ENCODE measurements at regions not wholly inside any gene's neighbourhood (a gene's known extent, or its start where the extent isn't known, plus 50 kb on each side); places are given as distances from the start of the nearest gene placed in this dataset.
"Not testable (repeated sequence)": the region's sequence is repeated elsewhere in the genome, so short reads cannot be mapped to it uniquely, and the experiment has no call there.

- H3K27me3 ChIP-seq (ENCODE audit: control insufficient read depth in 3 of 3, insufficient read depth in 3 of 3, low read length in 3 of 3) = no peaks in the 10 kb centered on the region
- H3K4me3 ChIP-seq (ENCODE audit: low read depth in 1 of 3, low read length in 3 of 3) = no peak overlapping the region
- no peaks in the 10 kb centered on the region for H3K36me3 ChIP-seq (ENCODE audit: control insufficient read depth in 3 of 3, insufficient read depth in 2 of 3, low read depth in 1 of 3, low read length in 3 of 3)
- no peak for FAIRE-seq
- DNase-seq = peak; percentile 23 to 72
- no peaks in the 10 kb centered on the region for H3K4me1 ChIP-seq (ENCODE audit: control insufficient read depth in 3 of 3, insufficient read depth in 2 of 3, low read depth in 1 of 3, low read length in 2 of 3)
- no peak overlapping the region for H3K27ac ChIP-seq (ENCODE audit: low read depth in 1 of 3, low read length in 2 of 3)
- WGBS, 3 donors = 28 to 66% (median 54%) methylated on average over 2 of the region's 2 CpGs
- H3K9me3 ChIP-seq (ENCODE audit: control insufficient read depth in 2 of 2, insufficient read depth in 1 of 2, low read depth in 1 of 2, low read length in 1 of 2) = peaks cover 0 to 4% of the 10 kb centered on the region in 2 donors
Measured at GRCh38 chr2:147003081-147003480, 841.7 kb upstream of the ACVR2A start.

GRCh38 chr2:147002256-147002655 is 842.6 kb upstream of the ACVR2A start:
- Histone ChIP-seq H3K27me3 (ENCODE audit: control insufficient read depth in 3 of 3, insufficient read depth in 3 of 3, low read length in 3 of 3) (no peaks in the 10 kb centered on the region), H3K9me3 (ENCODE audit: control insufficient read depth in 2 of 2, insufficient read depth in 1 of 2, low read depth in 1 of 2, low read length in 1 of 2) (peaks cover 0 to 4% of the 10 kb centered on the region in 2 donors), H3K4me3 (ENCODE audit: low read depth in 1 of 3, low read length in 3 of 3) (no peak overlapping the region), H3K27ac (ENCODE audit: low read depth in 1 of 3, low read length in 2 of 3) (no peak overlapping the region), H3K36me3 (ENCODE audit: control insufficient read depth in 3 of 3, insufficient read depth in 2 of 3, low read depth in 1 of 3, low read length in 3 of 3) (no peaks in the 10 kb centered on the region), H3K4me1 (ENCODE audit: control insufficient read depth in 3 of 3, insufficient read depth in 2 of 3, low read depth in 1 of 3, low read length in 2 of 3) (no peaks in the 10 kb centered on the region)
- WGBS, 3 donors = 57 to 67% (median 64%) methylated on average over 1 of the region's 1 CpG
- FAIRE-seq (no peak), DNase-seq (no peak)

- peak; percentile 30 for FAIRE-seq
- H3K4me1 ChIP-seq (ENCODE audit: control insufficient read depth in 3 of 3, insufficient read depth in 2 of 3, low read depth in 1 of 3, low read length in 2 of 3) = no peaks in the 10 kb centered on the region
- no peaks in the 10 kb centered on the region for H3K36me3 ChIP-seq (ENCODE audit: control insufficient read depth in 3 of 3, insufficient read depth in 2 of 3, low read depth in 1 of 3, low read length in 3 of 3)
- DNase-seq = no peak
- no peaks in the 10 kb centered on the region for H3K27me3 ChIP-seq (ENCODE audit: control insufficient read depth in 3 of 3, insufficient read depth in 3 of 3, low read length in 3 of 3)
- no peak overlapping the region for H3K27ac ChIP-seq (ENCODE audit: low read depth in 1 of 3, low read length in 2 of 3)
- H3K9me3 ChIP-seq (ENCODE audit: control insufficient read depth in 2 of 2, insufficient read depth in 1 of 2, low read depth in 1 of 2, low read length in 1 of 2) = peaks cover 0 to 4% of the 10 kb centered on the region in 2 donors
- H3K4me3 ChIP-seq (ENCODE audit: low read depth in 1 of 3, low read length in 3 of 3) = no peak overlapping the region
- 56 to 78% (median 63%) methylated on average over 1 of the region's 1 CpG for WGBS, 3 donors
Measured at GRCh38 chr2:147001061-147001460, 843.8 kb upstream of the ACVR2A start.

GRCh38 chr2:147000151-147000550 is 844.7 kb upstream of the ACVR2A start:
- not testable (repeated sequence) for FAIRE-seq; H3K27me3 ChIP-seq (ENCODE audit: control insufficient read depth in 3 of 3, insufficient read depth in 3 of 3, low read length in 3 of 3); DNase-seq; H3K36me3 ChIP-seq (ENCODE audit: control insufficient read depth in 3 of 3, insufficient read depth in 2 of 3, low read depth in 1 of 3, low read length in 3 of 3); H3K4me3 ChIP-seq (ENCODE audit: low read depth in 1 of 3, low read length in 3 of 3); H3K9me3 ChIP-seq (ENCODE audit: control insufficient read depth in 2 of 2, insufficient read depth in 1 of 2, low read depth in 1 of 2, low read length in 1 of 2); H3K27ac ChIP-seq (ENCODE audit: low read depth in 1 of 3, low read length in 2 of 3); H3K4me1 ChIP-seq (ENCODE audit: control insufficient read depth in 3 of 3, insufficient read depth in 2 of 3, low read depth in 1 of 3, low read length in 2 of 3)
- 76 to 86% (median 76%) methylated on average over 2 of the region's 2 CpGs for WGBS, 3 donors

GRCh38 chr2:146997945-146998344 is 846.9 kb upstream of the ACVR2A start:
- WGBS, 3 donors = 15 to 46% (median 33%) methylated on average over 2 of the region's 2 CpGs
- FAIRE-seq = no peak

GRCh38 chr2:146997488-146997887 is 847.3 kb upstream of the ACVR2A start:
- DNase-seq = no peak
- no peak overlapping the region for H3K4me3 ChIP-seq (ENCODE audit: low read depth in 1 of 3, low read length in 3 of 3)
- peaks cover 0 to 4% of the 10 kb centered on the region in 2 donors for H3K9me3 ChIP-seq (ENCODE audit: control insufficient read depth in 2 of 2, insufficient read depth in 1 of 2, low read depth in 1 of 2, low read length in 1 of 2)
- no peaks in the 10 kb centered on the region for H3K36me3 ChIP-seq (ENCODE audit: control insufficient read depth in 3 of 3, insufficient read depth in 2 of 3, low read depth in 1 of 3, low read length in 3 of 3)
- no peaks in the 10 kb centered on the region for H3K4me1 ChIP-seq (ENCODE audit: control insufficient read depth in 3 of 3, insufficient read depth in 2 of 3, low read depth in 1 of 3, low read length in 2 of 3)
- no peaks in the 10 kb centered on the region for H3K27me3 ChIP-seq (ENCODE audit: control insufficient read depth in 3 of 3, insufficient read depth in 3 of 3, low read length in 3 of 3)
- H3K27ac ChIP-seq (ENCODE audit: low read depth in 1 of 3, low read length in 2 of 3) = peak overlapping the region in 1 of 3 donors; percentile 4
- FAIRE-seq = no peak

More at GRCh38 chr2:146997945-146998344, 846.9 kb upstream of the ACVR2A start:
- no peaks in the 10 kb centered on the region for H3K27me3 ChIP-seq (ENCODE audit: control insufficient read depth in 3 of 3, insufficient read depth in 3 of 3, low read length in 3 of 3)
- H3K4me3 ChIP-seq (ENCODE audit: low read depth in 1 of 3, low read length in 3 of 3) = no peak overlapping the region
- no peak overlapping the region for H3K27ac ChIP-seq (ENCODE audit: low read depth in 1 of 3, low read length in 2 of 3)
- peaks cover 0 to 4% of the 10 kb centered on the region in 2 donors for H3K9me3 ChIP-seq (ENCODE audit: control insufficient read depth in 2 of 2, insufficient read depth in 1 of 2, low read depth in 1 of 2, low read length in 1 of 2)
- H3K36me3 ChIP-seq (ENCODE audit: control insufficient read depth in 3 of 3, insufficient read depth in 2 of 3, low read depth in 1 of 3, low read length in 3 of 3) = no peaks in the 10 kb centered on the region
- peak in 1 of 2 donors; percentile 37 for DNase-seq
- H3K4me1 ChIP-seq (ENCODE audit: control insufficient read depth in 3 of 3, insufficient read depth in 2 of 3, low read depth in 1 of 3, low read length in 2 of 3) = no peaks in the 10 kb centered on the region

- peaks cover 0 to 4% of the 10 kb centered on the region in 2 donors for H3K9me3 ChIP-seq (ENCODE audit: control insufficient read depth in 2 of 2, insufficient read depth in 1 of 2, low read depth in 1 of 2, low read length in 1 of 2)
- no peaks in the 10 kb centered on the region for H3K27me3 ChIP-seq (ENCODE audit: control insufficient read depth in 3 of 3, insufficient read depth in 3 of 3, low read length in 3 of 3)
- DNase-seq (no peak), FAIRE-seq (no peak)
- H3K4me1 ChIP-seq (ENCODE audit: control insufficient read depth in 3 of 3, insufficient read depth in 2 of 3, low read depth in 1 of 3, low read length in 2 of 3) = no peaks in the 10 kb centered on the region
- H3K36me3 ChIP-seq (ENCODE audit: control insufficient read depth in 3 of 3, insufficient read depth in 2 of 3, low read depth in 1 of 3, low read length in 3 of 3) = no peaks in the 10 kb centered on the region
- H3K27ac ChIP-seq (ENCODE audit: low read depth in 1 of 3, low read length in 2 of 3) = no peak overlapping the region
- H3K4me3 ChIP-seq (ENCODE audit: low read depth in 1 of 3, low read length in 3 of 3) = no peak overlapping the region
- 85 to 91% (median 89%) methylated on average over 1 of the region's 1 CpG for WGBS, 3 donors
Measured at GRCh38 chr2:146994246-146994645, 850.6 kb upstream of the ACVR2A start.

- H3K4me3 ChIP-seq (ENCODE audit: low read depth in 1 of 3, low read length in 3 of 3) = no peak overlapping the region
- FAIRE-seq = no peak
- no peaks in the 10 kb centered on the region for H3K9me3 ChIP-seq (ENCODE audit: control insufficient read depth in 2 of 2, insufficient read depth in 1 of 2, low read depth in 1 of 2, low read length in 1 of 2)
- no peaks in the 10 kb centered on the region for H3K4me1 ChIP-seq (ENCODE audit: control insufficient read depth in 3 of 3, insufficient read depth in 2 of 3, low read depth in 1 of 3, low read length in 2 of 3)
- no peaks in the 10 kb centered on the region for H3K27me3 ChIP-seq (ENCODE audit: control insufficient read depth in 3 of 3, insufficient read depth in 3 of 3, low read length in 3 of 3)
- no peaks in the 10 kb centered on the region for H3K36me3 ChIP-seq (ENCODE audit: control insufficient read depth in 3 of 3, insufficient read depth in 2 of 3, low read depth in 1 of 3, low read length in 3 of 3)
- DNase-seq = no peak
- no peak overlapping the region for H3K27ac ChIP-seq (ENCODE audit: low read depth in 1 of 3, low read length in 2 of 3)
- WGBS, 3 donors = 88 to 95% (median 92%) methylated on average over 2 of the region's 2 CpGs
Measured at GRCh38 chr2:146992466-146992865, 852.4 kb upstream of the ACVR2A start.

GRCh38 chr2:146992057-146992456 is 852.8 kb upstream of the ACVR2A start:
- WGBS, 3 donors = 95 to 98% (median 97%) methylated on average over 2 of the region's 2 CpGs
- H3K9me3 ChIP-seq (ENCODE audit: control insufficient read depth in 2 of 2, insufficient read depth in 1 of 2, low read depth in 1 of 2, low read length in 1 of 2) = no peaks in the 10 kb centered on the region
- H3K27ac ChIP-seq (ENCODE audit: low read depth in 1 of 3, low read length in 2 of 3) = no peak overlapping the region
- FAIRE-seq = no peak
- H3K36me3 ChIP-seq (ENCODE audit: control insufficient read depth in 3 of 3, insufficient read depth in 2 of 3, low read depth in 1 of 3, low read length in 3 of 3) = no peaks in the 10 kb centered on the region
- no peak overlapping the region for H3K4me3 ChIP-seq (ENCODE audit: low read depth in 1 of 3, low read length in 3 of 3)
- no peaks in the 10 kb centered on the region for H3K4me1 ChIP-seq (ENCODE audit: control insufficient read depth in 3 of 3, insufficient read depth in 2 of 3, low read depth in 1 of 3, low read length in 2 of 3)
- no peak for DNase-seq
- H3K27me3 ChIP-seq (ENCODE audit: control insufficient read depth in 3 of 3, insufficient read depth in 3 of 3, low read length in 3 of 3) = no peaks in the 10 kb centered on the region
